ENCODE measurements at regions not wholly inside any gene's neighbourhood (a gene's known extent, or its start where the extent isn't known, plus 50 kb on each side); places are given as distances from the start of the nearest gene placed in this dataset.
"Not testable (repeated sequence)": the region's sequence is repeated elsewhere in the genome, so short reads cannot be mapped to it uniquely, and the experiment has no call there.

GRCh38 chr6:150783813-150784212, 81.7 kb upstream of the MTHFD1L start:
- no peak for FAIRE-seq
- DNase-seq (ENCODE audit: low read depth): no peak
- Histone ChIP-seq H3K4me3 (ENCODE audit: low read depth, low read length) (no peak overlapping the region), H3K27me3 (ENCODE audit: control insufficient read depth, insufficient read depth, low read length) (no peaks in the 10 kb centered on the region), H3K36me3 (ENCODE audit: control insufficient read depth, insufficient read depth, low read length) (no peaks in the 10 kb centered on the region)
- TF ChIP-seq CTCF (IDR thresholded peaks at IDR 0.05; ENCODE audit: insufficient read depth, low read length, severe bottlenecking): no peak

GRCh38 chr6:150787429-150787828, 78.1 kb upstream of the MTHFD1L start:
- Histone ChIP-seq H3K27me3 (ENCODE audit: control insufficient read depth, insufficient read depth, low read length) (no peaks in the 10 kb centered on the region), H3K4me3 (ENCODE audit: low read depth, low read length) (no peak overlapping the region), H3K36me3 (ENCODE audit: control insufficient read depth, insufficient read depth, low read length) (no peaks in the 10 kb centered on the region)
- no peak for DNase-seq (ENCODE audit: low read depth)
- no peak for TF ChIP-seq CTCF (IDR thresholded peaks at IDR 0.05; ENCODE audit: insufficient read depth, low read length, severe bottlenecking)
- FAIRE-seq: no peak

- no peak for FAIRE-seq
- no peak for DNase-seq (ENCODE audit: low read depth)
- Histone ChIP-seq H3K4me3 (ENCODE audit: low read depth, low read length) (no peak overlapping the region), H3K36me3 (ENCODE audit: control insufficient read depth, insufficient read depth, low read length) (no peaks in the 10 kb centered on the region), H3K27me3 (ENCODE audit: control insufficient read depth, insufficient read depth, low read length) (no peaks in the 10 kb centered on the region)
- no peak for TF ChIP-seq CTCF (IDR thresholded peaks at IDR 0.05; ENCODE audit: insufficient read depth, low read length, severe bottlenecking)
These were observed 77.4 kb upstream of the MTHFD1L start for GRCh38 chr6:150788089-150788488.

- not testable (repeated sequence) for FAIRE-seq; DNase-seq (ENCODE audit: low read depth); H3K4me3 ChIP-seq (ENCODE audit: low read depth, low read length); H3K36me3 ChIP-seq (ENCODE audit: control insufficient read depth, insufficient read depth, low read length); H3K27me3 ChIP-seq (ENCODE audit: control insufficient read depth, insufficient read depth, low read length)
These were observed 75.6 kb upstream of the MTHFD1L start for GRCh38 chr6:150789906-150790305.

GRCh38 chr6:150791717-150792116, 73.8 kb upstream of the MTHFD1L start:
- DNase-seq (ENCODE audit: low read depth): no peak
- Histone ChIP-seq H3K27me3 (ENCODE audit: control insufficient read depth, insufficient read depth, low read length) (no peaks in the 10 kb centered on the region), H3K4me3 (ENCODE audit: low read depth, low read length) (no peak overlapping the region), H3K36me3 (ENCODE audit: control insufficient read depth, insufficient read depth, low read length) (no peaks in the 10 kb centered on the region)
- no peak for FAIRE-seq
- TF ChIP-seq CTCF (IDR thresholded peaks at IDR 0.05; ENCODE audit: insufficient read depth, low read length, severe bottlenecking): no peak

GRCh38 chr6:150797949-150798348, 67.6 kb upstream of the MTHFD1L start:
- H3K36me3 ChIP-seq (ENCODE audit: control insufficient read depth, insufficient read depth, low read length): peaks cover 1% of the 10 kb centered on the region
- H3K27me3 ChIP-seq (ENCODE audit: control insufficient read depth, insufficient read depth, low read length): no peaks in the 10 kb centered on the region
- DNase-seq (ENCODE audit: low read depth) (no peak), FAIRE-seq (no peak)
- H3K4me3 ChIP-seq (ENCODE audit: low read depth, low read length): no peak overlapping the region
- TF ChIP-seq CTCF (IDR thresholded peaks at IDR 0.05; ENCODE audit: insufficient read depth, low read length, severe bottlenecking): no peak
